ENCODE measurements at regions not wholly inside any gene's neighbourhood (a gene's known extent, or its start where the extent isn't known, plus 50 kb on each side); places are given as distances from the start of the nearest gene placed in this dataset.

DNA sequence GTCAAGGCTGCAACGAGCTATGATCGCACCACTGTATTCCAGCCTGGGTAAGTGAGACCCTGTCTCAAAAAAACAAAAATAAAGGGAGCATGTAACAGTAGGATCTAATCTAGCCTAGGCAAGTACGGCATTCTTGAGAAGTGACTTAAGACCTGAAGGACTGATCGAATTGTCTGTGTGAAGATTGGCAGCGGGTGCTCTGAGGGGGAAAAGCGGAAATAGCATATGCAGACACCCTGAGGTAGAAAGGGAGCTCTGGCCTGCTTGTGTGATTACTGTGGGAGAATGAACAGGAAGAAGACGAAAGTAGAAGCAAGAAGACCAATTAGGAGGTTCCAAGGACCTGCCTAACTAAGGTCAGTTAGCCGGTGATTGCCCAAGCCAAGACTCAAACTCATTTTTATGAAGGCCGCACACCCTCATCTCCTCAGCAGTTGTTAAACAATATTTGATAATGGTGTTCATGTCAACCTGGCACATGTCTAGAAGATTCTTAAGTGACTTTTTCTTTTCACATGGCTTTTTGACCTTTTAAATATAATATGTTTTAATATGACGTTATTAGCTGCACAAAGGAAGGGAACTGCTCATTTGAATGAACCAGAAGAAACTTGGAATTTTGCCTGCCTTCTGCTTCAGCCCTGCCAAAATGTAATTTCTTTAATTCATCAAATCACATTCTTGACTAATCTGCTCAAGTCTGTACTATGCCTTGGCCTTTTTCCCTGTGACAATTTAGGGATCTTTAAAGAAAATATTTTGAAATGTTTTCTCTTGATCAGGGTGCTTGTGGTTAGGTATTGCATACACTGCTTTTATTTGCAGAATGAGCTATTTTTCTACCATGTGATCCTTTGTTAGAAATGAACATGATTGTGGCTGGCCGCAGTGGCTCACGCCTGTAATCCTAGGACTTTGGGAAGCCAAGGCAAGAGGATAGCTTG, 289.2 kb upstream of the DMRT1 start:
- DNase-seq (ENCODE audit: low spot score): no peak

GRCh38 chr9:555493-555892, 286.0 kb upstream of the DMRT1 start:
- no peak for DNase-seq (ENCODE audit: low spot score)

- no peak for DNase-seq (ENCODE audit: low spot score)
Measured at GRCh38 chr9:556199-556598, 285.3 kb upstream of the DMRT1 start.

DNA sequence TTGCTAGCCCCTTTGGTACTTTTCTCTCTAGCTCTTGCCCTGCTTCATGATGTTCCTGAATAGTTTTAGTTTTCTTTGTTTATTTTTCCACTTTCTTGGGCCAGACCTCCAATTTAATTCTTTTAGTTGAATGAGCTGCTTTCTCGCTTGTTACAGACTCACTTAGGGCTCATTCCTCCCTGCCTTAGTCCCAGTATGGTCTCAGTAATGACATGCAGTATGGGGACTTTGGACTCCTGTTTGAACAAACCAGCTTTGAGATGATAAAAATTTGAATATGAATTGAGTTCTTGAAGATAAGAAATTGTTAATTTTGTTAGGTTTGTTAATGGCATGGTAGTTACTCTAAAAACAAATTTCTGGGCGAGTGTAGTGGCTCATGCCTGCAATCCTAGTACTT, 284.8 kb upstream of the DMRT1 start:
- DNase-seq (ENCODE audit: low spot score): no peak

GRCh38 chr9:557601-558201, 283.8 kb upstream of the DMRT1 start:
- no peak for DNase-seq (ENCODE audit: low spot score)

DNA sequence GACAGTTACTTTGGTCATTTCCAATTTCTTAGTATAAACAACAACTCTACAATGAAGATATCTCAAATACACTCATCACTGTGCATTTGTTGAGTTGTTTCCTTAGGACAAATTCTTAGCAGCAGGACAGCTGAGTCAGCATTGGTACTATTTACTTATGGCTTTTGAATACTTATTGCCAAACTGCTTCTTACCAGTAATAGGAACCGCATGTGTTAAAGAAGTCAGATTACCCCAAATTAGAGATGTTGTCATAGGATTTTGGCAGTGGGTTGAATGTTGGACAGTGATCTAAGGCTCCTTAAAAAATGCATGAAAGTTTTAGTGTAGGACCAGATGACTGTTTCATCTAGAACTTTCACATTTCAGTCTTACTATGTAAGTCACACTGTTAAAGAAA, 280.1 kb upstream of the DMRT1 start:
- DNase-seq (ENCODE audit: low spot score): no peak

- DNase-seq (ENCODE audit: low spot score): no peak
Measured at GRCh38 chr9:563200-563599, 278.3 kb upstream of the DMRT1 start.

DNA sequence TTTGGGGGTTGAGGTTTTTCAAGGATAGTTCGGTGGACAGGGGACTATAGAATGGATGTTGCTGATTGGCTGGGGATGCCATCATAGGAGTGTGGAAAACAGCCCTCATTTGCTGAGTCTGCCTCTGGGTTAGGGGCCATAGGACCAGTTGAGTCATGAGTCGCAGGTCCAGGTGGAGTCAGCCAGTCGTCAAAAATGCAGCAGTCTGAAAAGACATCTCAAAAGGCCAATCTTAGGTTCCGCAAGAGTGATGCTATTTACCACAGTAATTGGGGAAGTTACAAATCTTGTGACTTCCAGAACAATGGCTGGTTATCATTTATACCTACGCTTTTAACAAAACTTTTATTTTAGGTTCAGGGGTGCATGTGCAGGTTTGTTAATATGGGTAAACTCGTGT, 276.0 kb upstream of the DMRT1 start:
- no peak for DNase-seq (ENCODE audit: low spot score)

DNA sequence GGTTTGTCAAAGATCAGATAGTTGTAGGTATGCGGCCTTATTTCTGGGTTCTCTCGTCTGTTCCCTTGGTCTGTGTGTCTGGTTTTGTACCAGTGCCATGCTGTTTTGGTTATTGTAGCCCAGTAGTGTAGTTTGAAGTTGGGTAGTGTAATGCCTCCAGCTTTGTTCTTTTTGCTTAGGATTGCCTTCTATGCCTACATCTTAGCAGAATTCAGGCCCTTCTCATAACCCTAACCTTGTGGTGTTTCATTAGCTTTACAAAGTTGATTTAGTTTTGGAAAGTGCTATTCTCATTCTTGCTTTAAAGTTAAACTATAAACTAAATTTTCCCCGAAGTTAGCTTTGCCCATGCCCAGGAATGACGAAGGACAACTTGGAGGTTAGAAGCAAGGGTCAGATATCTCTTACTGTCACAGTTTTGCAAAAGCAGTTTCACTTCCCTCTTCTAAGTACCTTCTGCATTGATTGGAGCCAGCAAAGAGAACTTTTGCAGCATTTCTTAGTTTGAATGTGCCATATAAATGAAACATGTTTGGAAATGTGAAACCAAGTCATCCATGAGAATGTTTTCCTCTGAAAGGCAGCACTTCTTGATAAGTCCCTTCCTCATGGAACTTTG, 274.3 kb upstream of the DMRT1 start:
- no peak for DNase-seq (ENCODE audit: low spot score)

GRCh38 chr9:567747-568305, 273.7 kb upstream of the DMRT1 start:
- DNase-seq (ENCODE audit: low spot score): no peak

GRCh38 chr9:569296-569695, 272.2 kb upstream of the DMRT1 start:
- no peak for DNase-seq (ENCODE audit: low spot score)

DNA sequence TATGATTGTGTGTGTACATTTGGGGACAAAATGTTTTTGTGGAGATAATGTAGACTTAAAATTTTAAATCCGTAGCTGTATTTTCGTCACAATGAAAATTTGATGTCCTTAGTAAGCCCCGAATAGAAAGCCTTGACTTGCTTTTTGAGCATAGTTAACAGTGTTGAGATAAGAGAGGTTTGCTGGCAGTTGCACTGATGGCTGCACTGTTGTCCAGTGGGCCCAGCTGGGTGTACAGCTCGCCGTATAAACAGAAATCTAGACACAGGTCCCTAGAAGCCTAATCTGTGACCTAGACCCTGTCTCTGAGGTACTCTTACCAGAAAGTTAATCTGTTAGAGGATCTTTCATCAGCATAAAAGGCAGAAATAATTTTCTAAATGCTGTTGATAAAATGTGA, 271.3 kb upstream of the DMRT1 start:
- DNase-seq (ENCODE audit: low spot score): no peak

DNA sequence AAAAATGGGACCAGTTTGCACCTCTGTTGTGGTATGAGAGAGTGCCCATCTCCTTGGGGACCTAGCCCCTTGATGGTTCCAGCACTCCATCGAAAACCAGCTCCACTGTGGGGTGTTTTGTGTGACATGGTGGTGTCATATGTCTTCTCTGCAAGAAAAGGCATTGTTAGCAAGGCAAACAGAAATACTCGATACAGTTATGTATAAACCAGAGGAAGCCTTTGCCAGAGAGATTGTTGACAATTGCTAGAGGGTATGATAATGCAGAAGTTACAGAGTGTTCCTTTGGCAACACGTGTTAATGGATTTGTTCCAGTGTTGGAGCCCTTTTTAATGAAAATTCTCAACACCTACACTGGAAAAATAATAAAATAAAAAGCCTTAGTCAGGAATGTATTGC, 270.4 kb upstream of the DMRT1 start:
- no peak for DNase-seq (ENCODE audit: low spot score)

GRCh38 chr9:571741-572140, 269.8 kb upstream of the DMRT1 start:
- DNase-seq (ENCODE audit: low spot score): no peak

- no peak for DNase-seq (ENCODE audit: low spot score)
Measured at GRCh38 chr9:573691-574410, 267.6 kb upstream of the DMRT1 start.

- DNase-seq (ENCODE audit: low spot score): no peak
Measured at GRCh38 chr9:575139-575538, 266.4 kb upstream of the DMRT1 start.

- no peak for DNase-seq (ENCODE audit: low spot score)
Measured at GRCh38 chr9:580652-581342, 260.7 kb upstream of the DMRT1 start.

DNA sequence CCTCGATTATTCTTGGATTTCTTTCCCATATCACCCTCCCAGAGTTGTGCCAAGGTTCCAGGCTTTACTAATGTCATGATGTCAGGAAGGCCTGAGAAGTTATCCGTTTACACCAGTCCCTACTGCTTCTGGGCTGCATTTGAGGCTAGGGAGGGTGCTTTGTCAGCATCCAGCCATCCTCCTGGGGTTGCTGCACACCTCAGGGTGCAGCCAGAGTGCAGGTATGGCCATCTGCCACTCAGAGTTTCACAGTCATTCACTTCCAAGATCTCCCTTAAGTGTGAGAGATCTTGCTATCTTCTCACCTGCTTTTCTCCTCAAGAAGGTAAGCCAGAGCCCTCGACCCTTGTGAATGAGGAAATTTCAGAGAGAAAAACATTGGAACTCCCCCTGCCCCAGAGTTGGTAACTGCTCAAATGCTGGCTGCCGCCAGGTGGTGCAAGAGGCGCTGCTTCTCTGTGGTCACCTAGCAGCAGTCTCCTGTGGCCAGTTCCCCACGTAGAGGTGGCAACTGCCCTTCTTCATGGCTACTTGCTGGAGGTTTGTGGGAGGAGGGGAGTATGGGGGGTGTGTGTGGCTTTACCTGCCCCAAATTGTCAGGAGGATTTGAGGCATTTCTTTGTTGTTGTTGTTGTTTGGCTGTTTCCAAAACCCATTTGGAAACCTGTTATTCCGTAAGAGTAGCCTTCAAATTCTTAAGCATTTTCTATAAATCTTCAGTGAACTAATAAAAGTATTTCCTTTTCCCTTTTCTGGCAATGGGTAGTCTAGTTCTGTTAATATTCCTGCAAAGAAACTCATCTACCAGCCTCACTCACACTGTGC, 259.6 kb upstream of the DMRT1 start:
- DNase-seq (ENCODE audit: low spot score): no peak

GRCh38 chr9:582775-583174, 258.7 kb upstream of the DMRT1 start:
- DNase-seq (ENCODE audit: low spot score): no peak

- DNase-seq (ENCODE audit: low spot score): no peak
Measured at GRCh38 chr9:587527-587926, 254.0 kb upstream of the DMRT1 start.

GRCh38 chr9:588981-589380, 252.5 kb upstream of the DMRT1 start:
- DNase-seq (ENCODE audit: low spot score): no peak
